DMS153 treated with DMSO at 0.1 percent for 48 hours (cell line): ENCODE measurements at regions not wholly inside any gene's neighbourhood (a gene's known extent, or its start where the extent isn't known, plus 50 kb on each side); places are given as distances from the start of the nearest gene placed in this dataset.

ENCODE experiments used
- DNase-seq: peaks from one replicate; lab custom pipeline; 2025; ENCODE audit not compliant: unreplicated experiment; lab: John Stamatoyannopoulos, UW

DNA sequence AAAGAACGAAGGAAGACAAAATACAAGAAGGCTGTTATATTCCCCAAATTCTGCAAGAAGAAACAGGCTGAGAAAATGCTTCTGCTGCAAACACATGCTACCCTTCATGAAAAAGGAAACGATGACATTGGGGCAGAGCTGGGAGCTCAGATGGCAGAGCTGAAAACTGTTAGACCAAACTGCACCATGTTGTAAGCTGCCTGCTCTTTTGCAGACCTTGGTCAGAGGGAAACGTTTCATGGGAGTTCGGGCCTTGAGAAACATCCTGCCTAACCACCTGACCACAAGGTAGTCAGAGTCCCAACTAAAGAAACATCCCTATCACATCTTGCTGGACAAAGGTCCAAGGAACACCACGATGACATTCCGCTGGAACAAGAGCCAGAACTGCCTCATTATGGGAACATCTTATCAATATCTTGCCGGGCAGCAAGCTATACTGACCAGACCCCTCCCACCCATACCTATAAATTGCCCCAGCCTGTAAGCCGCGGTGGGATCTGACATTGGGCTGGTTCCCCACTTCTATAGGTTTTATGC, 110.7 kb upstream of the CTSC start:
- no peak for DNase-seq

GRCh38 chr11:88447281-88447680, 109.7 kb upstream of the CTSC start:
- no peak for DNase-seq

DNA sequence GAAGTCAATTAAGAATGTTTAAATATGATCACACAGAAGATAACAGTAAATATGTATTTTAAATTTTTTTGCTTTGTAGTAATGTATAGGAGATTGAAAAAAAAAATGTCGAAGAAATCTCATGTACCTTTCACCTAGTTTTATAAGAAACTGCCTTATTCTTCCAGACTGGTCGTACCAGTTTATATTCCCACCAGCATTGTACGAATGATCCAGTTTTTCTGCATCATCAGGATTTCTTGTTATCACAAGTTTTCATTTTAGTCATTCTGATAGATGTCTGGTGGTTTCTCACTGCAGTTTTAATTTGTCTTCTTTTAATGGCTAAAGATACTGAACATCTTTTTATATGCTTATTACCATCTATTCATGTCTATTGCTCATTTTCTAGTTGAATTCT, 101.8 kb upstream of the CTSC start:
- no peak for DNase-seq

GRCh38 chr11:88438721-88439120, 101.2 kb upstream of the CTSC start:
- no peak for DNase-seq

DNA sequence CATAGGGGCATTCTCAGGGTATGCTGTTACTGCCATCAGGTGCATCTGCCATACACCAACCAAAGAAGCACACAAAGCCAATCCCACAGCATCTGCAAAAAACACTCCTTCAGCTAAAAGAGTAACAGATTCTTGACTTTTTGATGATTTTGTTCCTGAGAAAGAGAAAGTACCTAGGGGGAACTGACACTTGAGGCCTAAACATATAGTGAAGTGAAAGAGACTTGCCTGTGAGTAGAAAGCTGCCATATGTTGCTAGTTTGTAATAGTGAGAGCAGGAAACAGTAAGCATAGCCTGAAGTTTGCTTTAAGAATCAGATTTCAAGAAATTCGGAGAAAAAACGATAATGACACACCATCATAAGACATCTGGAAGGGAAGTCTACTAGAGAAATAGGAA, 97.9 kb upstream of the CTSC start:
- DNase-seq: no peak

GRCh38 chr11:88434333-88434976, 96.9 kb upstream of the CTSC start:
- DNase-seq: no peak

GRCh38 chr11:88433536-88434230, 96.1 kb upstream of the CTSC start:
- DNase-seq: no peak

GRCh38 chr11:88431675-88432341, 94.3 kb upstream of the CTSC start:
- no peak for DNase-seq

DNA sequence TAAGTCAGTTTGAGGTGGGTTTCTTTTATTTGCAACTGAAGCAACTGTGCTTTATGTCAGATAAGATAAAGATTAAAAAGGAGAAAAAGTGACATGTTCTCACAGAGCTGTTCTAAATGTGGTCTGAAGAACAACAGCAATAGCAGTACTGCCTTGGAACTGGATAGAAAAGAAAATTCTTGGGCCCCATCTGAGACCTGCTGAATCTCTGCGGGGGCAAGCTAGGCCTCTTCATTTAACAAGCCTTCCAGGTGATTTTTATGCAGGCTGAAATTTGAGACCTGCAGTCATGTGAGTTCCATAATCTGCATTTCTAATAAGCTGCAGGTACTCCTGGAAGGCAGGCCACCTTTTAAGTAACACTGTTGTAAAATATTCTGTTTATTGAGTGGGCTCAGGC, 91.4 kb upstream of the CTSC start:
- no peak for DNase-seq

DNA sequence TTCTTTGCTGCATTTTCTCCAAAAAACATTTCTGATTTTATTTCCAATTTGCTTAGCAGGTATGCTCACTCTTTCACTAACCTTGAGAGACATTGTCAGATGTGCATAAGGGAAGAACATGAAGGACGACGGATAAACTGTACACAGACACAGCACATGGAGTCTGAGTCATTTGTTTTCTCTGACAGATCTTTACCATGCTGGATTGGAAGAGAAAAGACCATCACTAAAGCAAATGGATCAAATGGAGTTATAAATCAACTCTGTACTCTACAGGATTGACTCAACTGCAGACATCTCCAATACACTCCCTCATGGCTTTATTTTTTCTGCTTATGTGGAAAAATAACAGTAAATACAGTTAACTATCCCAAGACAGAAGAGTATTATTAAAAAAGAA, 90.2 kb upstream of the CTSC start:
- DNase-seq: no peak

GRCh38 chr11:88424881-88425280, 87.3 kb upstream of the CTSC start:
- DNase-seq: no peak

- no peak for DNase-seq
Measured at GRCh38 chr11:88421530-88421929, 84.0 kb upstream of the CTSC start.

- no peak for DNase-seq
Measured at GRCh38 chr11:88420165-88420791, 82.7 kb upstream of the CTSC start.

- peak; percentile 62 for DNase-seq
Measured at GRCh38 chr11:88418508-88418907, 81.0 kb upstream of the CTSC start.

- no peak for DNase-seq
Measured at GRCh38 chr11:88415495-88415894, 78.0 kb upstream of the CTSC start.

DNA sequence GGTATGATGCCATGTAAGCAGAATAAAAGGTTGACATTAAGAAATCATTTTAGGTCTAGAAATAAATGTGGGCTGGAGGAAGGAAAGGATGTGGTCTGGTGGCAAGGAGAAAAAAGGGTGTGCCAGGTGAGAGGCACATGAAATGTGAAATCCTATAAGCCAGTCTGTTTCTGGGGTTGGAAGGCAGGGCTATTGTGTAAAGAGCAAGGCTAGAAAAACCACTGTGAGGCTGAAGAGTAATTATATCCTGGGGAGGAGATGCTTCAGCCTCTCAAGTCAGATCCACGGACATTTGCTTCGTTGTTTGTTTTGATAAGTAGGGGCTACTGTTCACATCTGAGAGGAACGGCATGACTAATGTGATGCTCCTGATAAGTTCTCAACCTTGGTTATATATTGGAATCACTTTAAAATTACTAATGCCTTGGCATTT, 77.5 kb upstream of the CTSC start:
- DNase-seq: no peak

DNA sequence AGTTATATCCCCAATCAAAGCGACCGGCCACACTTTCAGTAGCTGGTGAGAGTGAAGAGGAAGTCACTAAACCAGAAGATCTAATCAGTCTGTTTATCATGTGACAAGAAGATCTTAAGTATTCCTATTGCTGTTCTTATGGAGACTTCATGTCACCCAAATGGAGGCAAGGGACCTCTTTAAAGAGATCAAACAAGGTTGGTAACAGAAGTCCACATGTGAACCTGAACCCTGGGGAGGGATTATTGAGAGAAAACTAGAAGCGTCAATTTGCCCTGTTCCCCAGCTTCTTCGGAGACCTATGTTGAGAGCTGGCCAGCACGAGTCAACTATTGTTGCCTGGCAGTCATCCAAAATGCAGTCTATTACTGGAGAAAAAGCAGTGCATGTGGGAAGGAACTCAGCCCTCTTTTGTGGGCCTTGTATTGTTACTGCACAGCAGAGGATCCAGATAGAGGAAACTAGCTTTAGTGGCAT, 76.9 kb upstream of the CTSC start:
- peak; percentile 30 for DNase-seq

DNA sequence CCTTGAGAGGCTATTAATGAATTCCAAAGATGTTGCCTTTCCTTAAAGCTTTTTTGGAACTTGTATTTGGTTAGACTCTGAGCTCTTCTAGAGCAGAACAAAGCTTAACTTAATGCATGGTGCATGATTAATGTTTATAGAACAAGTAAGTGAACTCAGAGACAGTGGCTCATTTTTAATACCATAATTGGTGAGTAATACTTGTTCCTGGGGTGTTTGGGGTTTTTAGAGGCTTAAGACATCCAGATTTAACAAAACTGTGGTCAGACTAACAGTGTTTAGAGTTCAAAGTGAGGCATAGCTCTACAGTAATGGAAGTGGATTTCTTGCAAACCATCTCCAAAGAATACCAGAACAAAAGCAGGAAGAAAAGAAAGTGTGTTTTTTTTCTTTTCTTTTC, 73.7 kb upstream of the CTSC start:
- DNase-seq: no peak

DNA sequence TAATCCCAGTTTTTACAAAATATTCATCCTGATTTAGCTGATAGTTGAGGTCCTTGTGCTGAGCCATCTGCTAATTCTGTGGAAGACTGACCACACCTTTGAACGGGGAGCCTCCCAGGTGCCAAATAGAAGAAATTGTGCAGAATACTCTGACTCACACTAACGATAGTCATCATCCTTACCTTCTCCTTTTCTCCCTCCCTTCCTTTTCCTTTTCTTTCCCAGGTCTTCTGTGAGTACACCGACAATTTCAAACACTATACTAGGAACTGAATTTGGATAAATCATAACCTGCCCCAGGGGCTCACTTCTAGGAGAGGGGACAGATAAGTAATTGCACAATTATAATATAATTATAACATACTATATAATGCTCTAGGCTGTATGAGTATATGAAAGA, 73.1 kb upstream of the CTSC start:
- DNase-seq: no peak

DNA sequence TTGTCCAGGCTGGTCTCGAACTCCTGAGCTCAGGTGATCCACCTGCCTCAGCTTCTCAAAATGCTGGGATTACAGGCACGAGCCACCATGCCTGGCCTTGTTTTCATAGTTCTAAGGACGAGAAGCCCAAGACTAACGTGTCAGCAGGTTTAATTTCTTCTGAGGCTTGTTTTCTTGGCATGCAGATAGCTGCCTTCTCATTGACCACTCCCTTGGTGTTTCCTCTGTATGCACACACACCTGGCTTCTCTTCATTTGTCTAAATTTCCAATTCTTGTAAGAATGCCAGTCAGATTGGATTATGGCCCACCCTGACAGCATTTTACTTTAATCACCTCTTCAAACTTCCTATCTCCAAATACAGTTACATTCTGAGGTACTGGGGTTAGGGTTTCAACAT, 72.5 kb upstream of the CTSC start:
- no peak for DNase-seq

- no peak for DNase-seq
Measured at GRCh38 chr11:88406876-88407275, 69.3 kb upstream of the CTSC start.

GRCh38 chr11:88405853-88406252, 68.3 kb upstream of the CTSC start:
- no peak for DNase-seq
